ENCODE measurements at regions not wholly inside any gene's neighbourhood (a gene's known extent, or its start where the extent isn't known, plus 50 kb on each side); places are given as distances from the start of the nearest gene placed in this dataset.

- TF ChIP-seq, protein P1, sequence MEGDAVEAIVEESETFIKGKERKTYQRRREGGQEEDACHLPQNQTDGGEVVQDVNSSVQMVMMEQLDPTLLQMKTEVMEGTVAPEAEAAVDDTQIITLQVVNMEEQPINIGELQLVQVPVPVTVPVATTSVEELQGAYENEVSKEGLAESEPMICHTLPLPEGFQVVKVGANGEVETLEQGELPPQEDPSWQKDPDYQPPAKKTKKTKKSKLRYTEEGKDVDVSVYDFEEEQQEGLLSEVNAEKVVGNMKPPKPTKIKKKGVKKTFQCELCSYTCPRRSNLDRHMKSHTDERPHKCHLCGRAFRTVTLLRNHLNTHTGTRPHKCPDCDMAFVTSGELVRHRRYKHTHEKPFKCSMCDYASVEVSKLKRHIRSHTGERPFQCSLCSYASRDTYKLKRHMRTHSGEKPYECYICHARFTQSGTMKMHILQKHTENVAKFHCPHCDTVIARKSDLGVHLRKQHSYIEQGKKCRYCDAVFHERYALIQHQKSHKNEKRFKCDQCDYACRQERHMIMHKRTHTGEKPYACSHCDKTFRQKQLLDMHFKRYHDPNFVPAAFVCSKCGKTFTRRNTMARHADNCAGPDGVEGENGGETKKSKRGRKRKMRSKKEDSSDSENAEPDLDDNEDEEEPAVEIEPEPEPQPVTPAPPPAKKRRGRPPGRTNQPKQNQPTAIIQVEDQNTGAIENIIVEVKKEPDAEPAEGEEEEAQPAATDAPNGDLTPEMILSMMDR (IDR thresholded peaks at IDR 0.05; ENCODE audit: low read depth, low read length): no peak
- TF ChIP-seq EZH2phosphoT487 (IDR thresholded peaks at IDR 0.05; ENCODE audit: low read depth): no peak
Measured at GRCh38 chr11:87491381-87491780, 453.6 kb downstream of the TMEM135 start.
